H1 (cell line): ENCODE measurements at regions not wholly inside any gene's neighbourhood (a gene's known extent, or its start where the extent isn't known, plus 50 kb on each side); places are given as distances from the start of the nearest gene placed in this dataset.

ENCODE experiments used
- CTCF ChIA-PET: fragments of 300-600 bp; sonication (Branson Sonifier 250); formaldehyde crosslinking; loops from one replicate; lab custom pipeline; 2021; ENCODE audit not compliant: partially characterized antibody; lab: Charles Lee
- POLR2A ChIA-PET: fragments of 300-600 bp; sonication (Branson Sonifier 250); formaldehyde crosslinking; loops from one replicate; lab custom pipeline; 2021; ENCODE audit warnings: inconsistent platforms; ENCODE audit not compliant: partially characterized antibody; lab: Charles Lee
- DNase-seq, 2 experiments: peaks; one replicate each; pipeline versions ENCODE4 v3.0.0 to v3.0.0-alpha.2; 2010 to 2022; ENCODE audit warnings: low spot score in 2 of 2, low read depth in 1 of 2, mixed read lengths in 1 of 2
- FAIRE-seq: peaks from 2 replicates; lab custom pipeline; 2011; peaks lifted over from hg19 to GRCh38; lab: Jason Lieb, UNC
- H2AFZ ChIP-seq: 2 replicates; pipeline ENCODE4 v1.8.1; 2012; ENCODE audit warnings: low read length, inconsistent platforms
- H2AK5ac ChIP-seq: 2 replicates; pipeline ENCODE4 v1.6.1; 2013; ENCODE audit warnings: low read depth, low read length
- H2BK120ac ChIP-seq: replicated peaks from 2 replicates; pipeline ENCODE3; 2013; ENCODE audit warnings: low read depth, low read length, inconsistent platforms
- H2BK12ac ChIP-seq: 2 replicates; pipeline ENCODE4 v1.6.1; 2013; ENCODE audit warnings: low read depth, low read length
- H2BK15ac ChIP-seq: 2 replicates; pipeline ENCODE4 v1.6.1; 2013; ENCODE audit warnings: low read length
- H2BK20ac ChIP-seq: 2 replicates; pipeline ENCODE4 v1.6.1; 2013; ENCODE audit warnings: low read length
- H2BK5ac ChIP-seq: 2 replicates; pipeline ENCODE4 v1.6.1; 2013; ENCODE audit warnings: low read depth, low read length
- H3K14ac ChIP-seq: 2 replicates; pipeline ENCODE4 v1.6.1; 2013; ENCODE audit warnings: inconsistent platforms; ENCODE audit not compliant: insufficient read length
- H3K18ac ChIP-seq: 2 replicates; pipeline ENCODE4 v1.6.1; 2013; ENCODE audit warnings: low read length; ENCODE audit errors: extremely low read depth
- H3K23ac ChIP-seq: 2 replicates; pipeline ENCODE4 v1.6.1; 2013; ENCODE audit warnings: inconsistent platforms; ENCODE audit not compliant: insufficient read length
- H3K23me2 ChIP-seq: 2 replicates; pipeline ENCODE4 v1.6.1; 2013; ENCODE audit warnings: low read depth, low read length
- H3K27ac ChIP-seq: 2 replicates; pipeline ENCODE4 v1.6.1; 2011; ENCODE audit warnings: low read depth, low read length, inconsistent platforms
- H3K27me3 ChIP-seq, 4 experiments: replicated peaks in 1 of 4; 1 replicate in 1 of 4; 2 replicates in 3 of 4; pipeline versions ENCODE4 v1.6.1 to v1.8.1; 2011 to 2013; ENCODE audit warnings: low read length in 3 of 4, mild to moderate bottlenecking in 3 of 4, inconsistent platforms in 2 of 4, mixed read lengths in 2 of 4, moderate library complexity in 1 of 4; ENCODE audit not compliant: control insufficient read depth in 3 of 4, insufficient read depth in 3 of 4; ENCODE audit errors: extremely low read depth in 1 of 4
- H3K36me3 ChIP-seq, 4 experiments: 2 replicates each; pipeline versions ENCODE4 v1.6.1 to v1.8.1; 2011 to 2013; ENCODE audit warnings: mild to moderate bottlenecking in 4 of 4, low read length in 3 of 4, moderate library complexity in 2 of 4, control low read depth in 1 of 4, inconsistent platforms in 1 of 4; ENCODE audit not compliant: insufficient read depth in 4 of 4, control insufficient read depth in 2 of 4
- H3K4ac ChIP-seq: replicated peaks from 2 replicates; pipeline ENCODE3; 2013; ENCODE audit warnings: low read length, low read depth, mixed read lengths, inconsistent platforms; ENCODE audit not compliant: insufficient read length
- H3K4me1 ChIP-seq, 4 experiments: replicated peaks in 1 of 4; 1 replicate in 1 of 4; 2 replicates in 3 of 4; pipeline versions ENCODE4 v1.6.1 to v1.8.1; 2011 to 2013; ENCODE audit warnings: low read length in 3 of 4, inconsistent platforms in 2 of 4, mixed read lengths in 1 of 4; ENCODE audit not compliant: insufficient read depth in 4 of 4, control insufficient read depth in 3 of 4
- H3K4me2 ChIP-seq, 2 experiments: 2 replicates each; pipeline versions ENCODE4 v1.6.1 to v1.8.1; 2011 to 2013; ENCODE audit warnings: low read depth in 2 of 2, low read length in 2 of 2, control low read depth in 1 of 2, inconsistent platforms in 1 of 2, mild to moderate bottlenecking in 1 of 2; ENCODE audit not compliant: insufficient read depth in 1 of 2
- H3K4me3 ChIP-seq, 4 experiments: fragments of 200-600, 300-600 bp in 1 of 4; sonication (generic), shearing (Covaris generic), sonication (Bioruptor Twin) in 1 of 4; 2 replicates each; pipeline versions ENCODE4 v1.5.1 to v1.8.1; 2011 to 2016; ENCODE audit warnings: low read length in 4 of 4, low read depth in 3 of 4, control low read depth in 2 of 4, inconsistent platforms in 2 of 4, mild to moderate bottlenecking in 2 of 4, mixed read lengths in 1 of 4, moderate library complexity in 1 of 4; ENCODE audit not compliant: insufficient read depth in 2 of 4; ENCODE audit errors: extremely low read depth in 1 of 4
- H3K56ac ChIP-seq: replicated peaks from 2 replicates; pipeline ENCODE3; 2013; ENCODE audit warnings: low read depth, mild to moderate bottlenecking, mixed read lengths, low read length, inconsistent platforms; ENCODE audit not compliant: insufficient read length
- H3K79me1 ChIP-seq: 2 replicates; pipeline ENCODE4 v1.6.1; 2013; ENCODE audit warnings: low read depth, low read length, control low read depth
- H3K79me2 ChIP-seq, 2 experiments: 2 replicates each; pipeline versions ENCODE4 v1.6.1 to v1.8.1; 2012 to 2013; ENCODE audit warnings: low read length in 2 of 2, mild to moderate bottlenecking in 2 of 2, inconsistent platforms in 1 of 2; ENCODE audit not compliant: insufficient read depth in 2 of 2, control insufficient read depth in 1 of 2
- H3K9ac ChIP-seq, 4 experiments: replicated peaks in 1 of 4; 1 replicate in 1 of 4; 2 replicates in 3 of 4; pipeline versions ENCODE4 v1.6.1 to v1.8.1; 2011 to 2013; ENCODE audit warnings: low read depth in 3 of 4, low read length in 3 of 4, control low read depth in 2 of 4, mild to moderate bottlenecking in 2 of 4, moderate library complexity in 2 of 4, inconsistent platforms in 1 of 4; ENCODE audit errors: extremely low read depth in 1 of 4
- H3K9me3 ChIP-seq, 2 experiments: 2 replicates each; pipeline versions ENCODE4 v1.6.1 to v1.8.1; 2012 to 2013; ENCODE audit warnings: mild to moderate bottlenecking in 2 of 2, moderate library complexity in 2 of 2, control low read depth in 1 of 2, inconsistent platforms in 1 of 2, low read depth in 1 of 2, low read length in 1 of 2, mixed read lengths in 1 of 2; ENCODE audit not compliant: insufficient read depth in 2 of 2
- H4K20me1 ChIP-seq, 2 experiments: replicated peaks in 1 of 2; 2 replicates each; pipeline versions ENCODE3 to v1.8.1; 2011 to 2013; ENCODE audit warnings: inconsistent platforms in 2 of 2, low read length in 2 of 2, mild to moderate bottlenecking in 1 of 2; ENCODE audit not compliant: insufficient read depth in 2 of 2, control insufficient read depth in 1 of 2
- H4K5ac ChIP-seq: 2 replicates; pipeline ENCODE4 v1.6.1; 2013; ENCODE audit warnings: low read length, low read depth, mixed read lengths, inconsistent platforms; ENCODE audit not compliant: insufficient read length
- H4K8ac ChIP-seq: 2 replicates; pipeline ENCODE4 v1.8.0; 2013; ENCODE audit warnings: mild to moderate bottlenecking, moderate library complexity, low read length, inconsistent platforms; ENCODE audit not compliant: insufficient read depth; ENCODE audit errors: extremely low read depth
- H4K91ac ChIP-seq: replicated peaks from 2 replicates; pipeline ENCODE3; 2013; ENCODE audit warnings: low read length, mixed read lengths, inconsistent platforms; ENCODE audit not compliant: insufficient read length
- BRCA1 ChIP-seq: IDR thresholded peaks from 2 replicates; pipeline ENCODE4 v1.6.1; 2012; ENCODE audit warnings: low read depth, low read length, improper control_type of control experiment
- CREB1 ChIP-seq: IDR thresholded peaks from 2 replicates; pipeline ENCODE4 v1.6.1; 2012; ENCODE audit warnings: inconsistent platforms
- HDAC2 ChIP-seq, 2 experiments: fragments of 300-600 bp in 1 of 2; sonication (generic) in 1 of 2; IDR thresholded peaks; 2 replicates each; pipeline ENCODE4 v1.6.1; 2011 to 2012; ENCODE audit warnings: low read depth in 2 of 2, low read length in 2 of 2, mild to moderate bottlenecking in 2 of 2, moderate library complexity in 2 of 2, borderline replicate concordance in 1 of 2, inconsistent platforms in 1 of 2
- MAFK ChIP-seq: IDR thresholded peaks from 2 replicates; pipeline ENCODE4 v1.6.1; 2012; ENCODE audit warnings: low read depth, mild to moderate bottlenecking, improper control_type of control experiment, low read length
- RNF2 ChIP-seq: fragments of 200-900, 300-1000 bp; sonication (generic); IDR thresholded peaks from 2 replicates; pipeline ENCODE4 v1.7.1; 2016; ENCODE audit warnings: borderline replicate concordance, low read depth, mild to moderate bottlenecking, antibody characterized with exemption, low read length; ENCODE audit not compliant: poor library complexity, severe bottlenecking; ENCODE audit errors: missing control alignments
- SIRT6 ChIP-seq: IDR thresholded peaks from one replicate; pipeline ENCODE4 v1.7.1; 2012; ENCODE audit warnings: low read length, inconsistent platforms
- WGBS, 2 experiments: shearing (Covaris generic) in 1 of 2; methylation state at CpG; one replicate each; pipeline versions ENCODE4 v1.1.6 to v1.1.7; 2013 to 2015; ENCODE audit warnings: low lambda C conversion rate in 2 of 2, mixed read lengths in 2 of 2, inconsistent platforms in 1 of 2, low coverage in 1 of 2, missing lambda C conversion rate in 1 of 2; ENCODE audit not compliant: insufficient replicate concordance in 2 of 2, insufficient coverage in 1 of 2, insufficient read length in 1 of 2; ENCODE audit errors: extremely low coverage in 1 of 2, missing lambda C conversion rate in 1 of 2; 5-methylcytosine and 5-hydroxymethylcytosine counted together
- TF ChIP-seq, protein P1 (sequence below), 3 experiments: IDR thresholded peaks; 1 replicate in 2 of 3; 2 replicates in 1 of 3; pipeline versions ENCODE4 v1.5.1 to v1.6.1; 2011; ENCODE audit warnings: low read length in 3 of 3, mild to moderate bottlenecking in 3 of 3, inconsistent platforms in 2 of 3, low read depth in 1 of 3, moderate library complexity in 1 of 3; ENCODE audit not compliant: insufficient read depth in 1 of 3; ENCODE audit errors: control extremely low read depth in 1 of 3

DNA sequence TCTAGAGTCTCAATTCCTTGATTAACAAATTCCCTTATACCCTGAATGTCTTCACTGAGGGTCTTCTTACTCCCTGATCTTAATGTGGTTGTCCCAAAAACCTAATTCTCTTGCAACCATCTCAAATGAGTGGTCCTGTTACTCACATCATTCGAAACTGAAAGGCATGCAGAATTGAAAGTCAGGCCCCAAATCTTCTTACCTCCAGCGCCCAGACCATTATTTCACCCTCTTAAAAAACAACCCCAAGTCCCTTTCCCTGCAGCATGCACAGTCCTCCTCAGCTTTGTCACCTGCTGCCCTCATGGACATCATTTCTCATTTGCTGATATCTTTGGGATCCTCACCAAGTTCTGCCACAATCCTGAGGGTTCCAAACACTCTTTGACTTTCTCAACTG is 230.1 kb downstream of the SEC16B start:
- Histone ChIP-seq H2AK5ac (no peak overlapping the region), H2BK120ac (no peak overlapping the region), H4K20me1 (no peaks in the 10 kb centered on the region), H3K79me1 (no peaks in the 10 kb centered on the region), H3K27me3 (no peaks in the 10 kb centered on the region; a peak in 1 of 7 replicates), H2BK20ac (no peak overlapping the region), H2BK5ac (no peak overlapping the region), H2BK12ac (no peak overlapping the region), H3K23ac (no peak overlapping the region), H3K9ac (no peak overlapping the region), H3K14ac (no peak overlapping the region), H3K23me2 (no peaks in the 10 kb centered on the region), H3K36me3 (no peaks in the 10 kb centered on the region), H4K5ac (no peak overlapping the region), H4K8ac (no peak overlapping the region), H3K18ac (no peak overlapping the region), H4K91ac (no peak overlapping the region), H3K4me3 (no peak overlapping the region), H3K56ac (no peak overlapping the region), H2BK15ac (no peak overlapping the region), H3K9me3 (no peaks in the 10 kb centered on the region), H3K79me2 (no peaks in the 10 kb centered on the region), H3K4me1 (no peaks in the 10 kb centered on the region), H3K27ac (no peak overlapping the region; the same call in 1 of the 2 replicates), H3K4ac (no peak overlapping the region), H2AFZ (no peak overlapping the region), H3K4me2 (no peak overlapping the region)
- FAIRE-seq (no peak), DNase-seq (no peak)
- ChIA-PET POLR2A (interaction anchor here (0.5 kb wide), 1 partner anchor 586 kb away, joined by 3 read pairs; no protein-coding TSS in a partner anchor), CTCF (interaction anchor here (1.1 kb wide), 1 partner anchor 207 kb away, joined by 3 read pairs; no protein-coding TSS in a partner anchor)
- WGBS, 2 experiments: 87% methylated on average over 2 of the region's 2 CpGs; no CpG with 5 or more reads in 1 of the 2 experiments
- TF ChIP-seq RNF2 (no peak), CREB1 (no peak), BRCA1 (no peak), SIRT6 (no peak), HDAC2 (IDR thresholded peaks at IDR 0.05; ENCODE audit: borderline replicate concordance in 1 of 2, low read depth in 2 of 2, low read length in 2 of 2) (no peak), MAFK (no peak)
- TF ChIP-seq, protein P1, sequence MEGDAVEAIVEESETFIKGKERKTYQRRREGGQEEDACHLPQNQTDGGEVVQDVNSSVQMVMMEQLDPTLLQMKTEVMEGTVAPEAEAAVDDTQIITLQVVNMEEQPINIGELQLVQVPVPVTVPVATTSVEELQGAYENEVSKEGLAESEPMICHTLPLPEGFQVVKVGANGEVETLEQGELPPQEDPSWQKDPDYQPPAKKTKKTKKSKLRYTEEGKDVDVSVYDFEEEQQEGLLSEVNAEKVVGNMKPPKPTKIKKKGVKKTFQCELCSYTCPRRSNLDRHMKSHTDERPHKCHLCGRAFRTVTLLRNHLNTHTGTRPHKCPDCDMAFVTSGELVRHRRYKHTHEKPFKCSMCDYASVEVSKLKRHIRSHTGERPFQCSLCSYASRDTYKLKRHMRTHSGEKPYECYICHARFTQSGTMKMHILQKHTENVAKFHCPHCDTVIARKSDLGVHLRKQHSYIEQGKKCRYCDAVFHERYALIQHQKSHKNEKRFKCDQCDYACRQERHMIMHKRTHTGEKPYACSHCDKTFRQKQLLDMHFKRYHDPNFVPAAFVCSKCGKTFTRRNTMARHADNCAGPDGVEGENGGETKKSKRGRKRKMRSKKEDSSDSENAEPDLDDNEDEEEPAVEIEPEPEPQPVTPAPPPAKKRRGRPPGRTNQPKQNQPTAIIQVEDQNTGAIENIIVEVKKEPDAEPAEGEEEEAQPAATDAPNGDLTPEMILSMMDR (IDR thresholded peaks at IDR 0.05; ENCODE audit: control extremely low read depth in 1 of 3, insufficient read depth in 1 of 3, low read depth in 1 of 3, low read length in 3 of 3): no peak
